ENCODE measurements at regions not wholly inside any gene's neighbourhood (a gene's known extent, or its start where the extent isn't known, plus 50 kb on each side); places are given as distances from the start of the nearest gene placed in this dataset.

DNA sequence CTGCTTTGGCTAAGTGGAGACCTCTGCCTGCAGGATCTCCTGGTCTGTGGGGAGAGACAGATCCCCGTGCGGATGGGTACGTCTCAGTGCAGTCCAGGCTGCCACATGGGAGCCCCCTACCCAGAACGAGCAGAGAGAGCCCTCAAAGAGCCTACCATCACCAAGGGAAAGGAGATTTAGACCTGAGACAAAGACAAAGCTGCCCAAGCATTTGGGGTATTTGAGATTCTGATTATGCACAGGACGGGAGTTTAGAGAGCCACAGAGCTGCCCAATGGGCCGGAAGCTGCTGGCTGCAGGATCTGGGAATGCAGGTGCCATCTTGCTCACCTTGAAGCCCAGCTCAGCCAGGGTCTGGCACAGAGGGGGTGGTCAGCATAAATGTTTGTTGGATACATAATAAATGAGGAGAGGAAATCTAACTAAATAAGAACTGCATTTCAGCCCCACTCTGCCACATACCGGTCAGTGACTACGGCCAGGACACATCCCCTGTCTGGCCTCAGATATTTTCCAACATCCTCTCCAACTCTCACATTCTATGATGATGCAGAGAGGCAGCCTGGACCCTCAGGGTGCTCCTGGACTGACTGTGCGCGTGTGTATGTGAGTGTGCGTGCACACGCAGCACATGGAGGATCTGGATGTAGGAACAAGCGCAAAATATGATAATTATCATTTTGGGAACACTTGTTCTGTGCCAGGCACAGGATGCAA is 157.8 kb downstream of the FGF18 start:
- H3K27ac ChIP-seq: no peak overlapping the region
- no peak overlapping the region for H3K4me2 ChIP-seq
- H3K4me1 ChIP-seq (ENCODE audit: low read depth, poor library complexity, severe bottlenecking): no peaks in the 10 kb centered on the region
- H2AFZ ChIP-seq (ENCODE audit: low read depth): no peak overlapping the region
- no peak overlapping the region for H3K4me3 ChIP-seq (IDR thresholded peaks at IDR 0.05; ENCODE audit: insufficient read depth, low read depth, low read length)
- no peak overlapping the region for H3K9ac ChIP-seq
- H3K36me3 ChIP-seq (ENCODE audit: insufficient read depth): no peaks in the 10 kb centered on the region
- no peaks in the 10 kb centered on the region for H4K20me1 ChIP-seq (ENCODE audit: insufficient read depth)
- TF ChIP-seq, protein P1, sequence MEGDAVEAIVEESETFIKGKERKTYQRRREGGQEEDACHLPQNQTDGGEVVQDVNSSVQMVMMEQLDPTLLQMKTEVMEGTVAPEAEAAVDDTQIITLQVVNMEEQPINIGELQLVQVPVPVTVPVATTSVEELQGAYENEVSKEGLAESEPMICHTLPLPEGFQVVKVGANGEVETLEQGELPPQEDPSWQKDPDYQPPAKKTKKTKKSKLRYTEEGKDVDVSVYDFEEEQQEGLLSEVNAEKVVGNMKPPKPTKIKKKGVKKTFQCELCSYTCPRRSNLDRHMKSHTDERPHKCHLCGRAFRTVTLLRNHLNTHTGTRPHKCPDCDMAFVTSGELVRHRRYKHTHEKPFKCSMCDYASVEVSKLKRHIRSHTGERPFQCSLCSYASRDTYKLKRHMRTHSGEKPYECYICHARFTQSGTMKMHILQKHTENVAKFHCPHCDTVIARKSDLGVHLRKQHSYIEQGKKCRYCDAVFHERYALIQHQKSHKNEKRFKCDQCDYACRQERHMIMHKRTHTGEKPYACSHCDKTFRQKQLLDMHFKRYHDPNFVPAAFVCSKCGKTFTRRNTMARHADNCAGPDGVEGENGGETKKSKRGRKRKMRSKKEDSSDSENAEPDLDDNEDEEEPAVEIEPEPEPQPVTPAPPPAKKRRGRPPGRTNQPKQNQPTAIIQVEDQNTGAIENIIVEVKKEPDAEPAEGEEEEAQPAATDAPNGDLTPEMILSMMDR (conservative IDR thresholded peaks at IDR 0.05; ENCODE audit: low read depth, low read length): no peak
- H3K27me3 ChIP-seq (ENCODE audit: insufficient read depth, low read depth): no peaks in the 10 kb centered on the region
- no peaks in the 10 kb centered on the region for H3K79me2 ChIP-seq (ENCODE audit: insufficient read depth, low read depth)

DNA sequence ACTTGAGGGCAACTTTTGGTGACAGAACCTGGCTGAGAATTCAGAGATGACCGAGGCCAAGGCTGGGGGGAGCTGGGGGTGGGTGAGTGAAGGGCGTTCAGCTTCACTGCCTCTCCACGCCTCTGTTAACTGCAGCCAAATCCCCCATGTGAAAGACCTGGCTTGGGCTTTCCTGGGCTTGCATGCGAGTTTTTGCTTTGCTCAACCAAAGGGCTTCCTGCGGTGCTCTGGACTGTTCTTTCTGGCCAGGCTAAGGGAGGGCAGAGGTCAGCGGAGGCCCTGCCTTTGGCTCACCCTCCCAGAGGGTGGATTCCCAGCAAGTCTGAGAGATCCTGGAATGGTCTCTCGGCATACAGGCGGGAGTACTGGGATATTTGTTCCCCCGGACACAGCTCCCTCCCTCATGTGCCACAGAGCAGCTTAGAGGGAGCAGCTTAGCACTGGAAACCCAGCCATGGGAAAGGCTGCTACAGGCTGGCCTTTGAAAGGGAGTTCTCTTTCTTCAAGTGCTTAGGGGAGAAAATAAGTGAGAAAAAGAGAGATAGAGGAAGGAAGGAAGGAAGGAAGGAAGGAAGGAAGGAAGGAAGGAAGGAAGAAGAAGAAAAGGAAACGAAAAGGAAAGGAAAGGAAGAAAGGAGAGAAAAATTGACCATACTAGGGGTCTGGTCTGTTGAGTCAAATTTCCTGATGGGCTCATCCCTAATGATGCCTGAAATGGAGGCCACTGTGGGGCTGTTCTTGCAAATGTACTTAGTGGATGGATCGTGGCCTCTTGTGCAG is 158.8 kb downstream of the FGF18 start:
- H3K4me1 ChIP-seq (ENCODE audit: low read depth, poor library complexity, severe bottlenecking): no peaks in the 10 kb centered on the region
- H3K27me3 ChIP-seq (ENCODE audit: insufficient read depth, low read depth): no peaks in the 10 kb centered on the region
- no peaks in the 10 kb centered on the region for H3K79me2 ChIP-seq (ENCODE audit: insufficient read depth, low read depth)
- H3K9ac ChIP-seq: no peak overlapping the region
- TF ChIP-seq, protein P1 (conservative IDR thresholded peaks at IDR 0.05; ENCODE audit: low read depth, low read length): no peak
- H4K20me1 ChIP-seq (ENCODE audit: insufficient read depth): no peaks in the 10 kb centered on the region
- no peak overlapping the region for H3K4me2 ChIP-seq
- H3K4me3 ChIP-seq (IDR thresholded peaks at IDR 0.05; ENCODE audit: insufficient read depth, low read depth, low read length): no peak overlapping the region
- no peak overlapping the region for H3K27ac ChIP-seq
- H2AFZ ChIP-seq (ENCODE audit: low read depth): no peak overlapping the region
- H3K36me3 ChIP-seq (ENCODE audit: insufficient read depth): no peaks in the 10 kb centered on the region

DNA sequence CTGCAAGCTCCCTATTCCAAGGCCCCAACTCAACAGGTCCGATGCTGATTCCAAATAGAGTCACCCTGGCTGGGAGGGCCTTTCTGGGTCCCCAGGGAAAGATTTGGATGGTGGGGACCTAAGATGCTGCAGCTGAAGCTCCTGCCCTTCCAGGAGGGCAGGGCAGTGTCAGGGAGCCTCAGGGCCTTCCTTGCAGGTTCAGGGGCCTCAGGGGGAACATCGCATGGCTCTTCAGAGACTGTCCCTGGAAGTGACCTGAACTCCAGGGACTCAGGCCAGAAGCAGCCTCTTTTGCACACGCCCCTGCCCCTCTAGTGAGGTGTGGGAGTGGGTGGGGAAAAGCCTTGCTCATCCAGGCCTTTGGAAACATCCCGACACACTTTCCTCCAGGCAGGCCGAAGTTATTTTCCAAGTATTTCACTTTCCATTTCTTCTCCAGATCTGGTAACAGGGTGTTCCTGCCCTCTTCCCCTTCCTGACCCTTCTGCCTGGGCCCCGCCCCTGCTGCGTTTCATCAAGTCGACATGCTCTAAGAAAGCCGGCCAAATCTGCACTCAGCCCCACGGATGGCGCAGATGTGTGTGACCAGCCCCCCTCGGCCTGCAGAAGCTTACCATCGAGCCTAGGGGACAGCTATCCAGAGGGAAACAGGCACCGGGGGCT is 159.5 kb downstream of the FGF18 start:
- H2AFZ ChIP-seq (ENCODE audit: low read depth): no peak overlapping the region
- TF ChIP-seq, protein P1 (conservative IDR thresholded peaks at IDR 0.05; ENCODE audit: low read depth, low read length): no peak

DNA sequence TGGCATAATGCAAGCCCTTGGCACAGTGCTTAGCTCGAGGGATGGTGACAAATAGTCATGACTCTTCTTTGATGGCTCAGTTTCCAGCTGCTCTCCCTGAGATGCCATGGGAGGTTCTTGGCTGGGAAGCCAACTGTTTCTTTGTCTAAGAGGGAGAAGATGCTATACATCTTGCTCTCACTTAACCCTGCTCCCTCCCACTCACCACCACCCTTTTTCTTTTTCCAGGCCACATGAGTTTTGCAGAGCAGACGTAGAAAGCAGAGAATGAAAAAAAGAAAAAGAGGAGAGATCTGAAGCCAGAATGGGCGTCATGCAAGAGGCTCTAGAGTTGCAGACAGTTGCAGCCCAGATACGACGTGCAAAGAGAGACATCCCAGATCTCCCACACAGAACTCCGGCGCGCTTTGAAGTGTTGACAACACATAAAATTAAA is 160.5 kb downstream of the FGF18 start:
- Histone ChIP-seq H3K4me1 (ENCODE audit: low read depth, poor library complexity, severe bottlenecking) (no peaks in the 10 kb centered on the region), H3K4me3 (IDR thresholded peaks at IDR 0.05; ENCODE audit: insufficient read depth, low read depth, low read length) (no peak overlapping the region), H2AFZ (ENCODE audit: low read depth) (no peak overlapping the region), H3K9ac (no peak overlapping the region), H3K27ac (no peak overlapping the region), H4K20me1 (ENCODE audit: insufficient read depth) (no peaks in the 10 kb centered on the region), H3K36me3 (ENCODE audit: insufficient read depth) (no peaks in the 10 kb centered on the region), H3K27me3 (ENCODE audit: insufficient read depth, low read depth) (no peaks in the 10 kb centered on the region), H3K79me2 (ENCODE audit: insufficient read depth, low read depth) (no peaks in the 10 kb centered on the region), H3K4me2 (no peak overlapping the region)
- TF ChIP-seq, protein P1 (conservative IDR thresholded peaks at IDR 0.05; ENCODE audit: low read depth, low read length): no peak

More for the DNA sequence above, 159.5 kb downstream of the FGF18 start:
- no peak overlapping the region for H3K27ac ChIP-seq
- no peaks in the 10 kb centered on the region for H3K4me1 ChIP-seq (ENCODE audit: low read depth, poor library complexity, severe bottlenecking)
- H3K36me3 ChIP-seq (ENCODE audit: insufficient read depth): no peaks in the 10 kb centered on the region
- H3K9ac ChIP-seq: no peak overlapping the region
- no peaks in the 10 kb centered on the region for H3K27me3 ChIP-seq (ENCODE audit: insufficient read depth, low read depth)
- no peak overlapping the region for H3K4me3 ChIP-seq (IDR thresholded peaks at IDR 0.05; ENCODE audit: insufficient read depth, low read depth, low read length)
- H3K79me2 ChIP-seq (ENCODE audit: insufficient read depth, low read depth): no peaks in the 10 kb centered on the region
- no peak overlapping the region for H3K4me2 ChIP-seq
- no peaks in the 10 kb centered on the region for H4K20me1 ChIP-seq (ENCODE audit: insufficient read depth)

Data from KMS-11 (cell line).